ENCODE measurements at regions not wholly inside any gene's neighbourhood (a gene's known extent, or its start where the extent isn't known, plus 50 kb on each side); places are given as distances from the start of the nearest gene placed in this dataset.

DNA sequence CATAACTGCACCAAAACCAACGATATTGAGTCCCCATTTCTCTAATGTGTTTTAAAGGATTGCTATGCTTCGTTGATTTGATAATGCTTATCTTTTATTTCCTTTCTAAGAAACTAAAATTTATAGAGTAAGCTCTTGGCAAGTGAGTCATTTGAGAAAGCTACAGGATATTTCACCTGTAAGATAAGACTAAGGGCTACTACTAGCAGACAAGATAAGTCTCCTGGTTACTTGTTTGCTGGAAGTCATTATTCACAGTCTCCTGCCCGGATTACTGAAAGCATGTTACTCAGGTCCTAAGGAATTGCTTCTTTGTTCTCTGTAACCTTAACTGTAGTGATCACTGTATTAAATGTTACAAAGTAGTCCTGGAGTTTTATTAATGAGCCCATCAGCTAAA, 315.9 kb upstream of the RASA1 start:
- TF ChIP-seq, protein P1, sequence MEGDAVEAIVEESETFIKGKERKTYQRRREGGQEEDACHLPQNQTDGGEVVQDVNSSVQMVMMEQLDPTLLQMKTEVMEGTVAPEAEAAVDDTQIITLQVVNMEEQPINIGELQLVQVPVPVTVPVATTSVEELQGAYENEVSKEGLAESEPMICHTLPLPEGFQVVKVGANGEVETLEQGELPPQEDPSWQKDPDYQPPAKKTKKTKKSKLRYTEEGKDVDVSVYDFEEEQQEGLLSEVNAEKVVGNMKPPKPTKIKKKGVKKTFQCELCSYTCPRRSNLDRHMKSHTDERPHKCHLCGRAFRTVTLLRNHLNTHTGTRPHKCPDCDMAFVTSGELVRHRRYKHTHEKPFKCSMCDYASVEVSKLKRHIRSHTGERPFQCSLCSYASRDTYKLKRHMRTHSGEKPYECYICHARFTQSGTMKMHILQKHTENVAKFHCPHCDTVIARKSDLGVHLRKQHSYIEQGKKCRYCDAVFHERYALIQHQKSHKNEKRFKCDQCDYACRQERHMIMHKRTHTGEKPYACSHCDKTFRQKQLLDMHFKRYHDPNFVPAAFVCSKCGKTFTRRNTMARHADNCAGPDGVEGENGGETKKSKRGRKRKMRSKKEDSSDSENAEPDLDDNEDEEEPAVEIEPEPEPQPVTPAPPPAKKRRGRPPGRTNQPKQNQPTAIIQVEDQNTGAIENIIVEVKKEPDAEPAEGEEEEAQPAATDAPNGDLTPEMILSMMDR (IDR thresholded peaks at IDR 0.05; ENCODE audit: insufficient read depth, low read length, poor library complexity, severe bottlenecking) = no peak
- no peak for TF ChIP-seq EZH2phosphoT487 (conservative IDR thresholded peaks at IDR 0.05; ENCODE audit: low read length)
